PC-9 (cell line): ENCODE measurements at regions not wholly inside any gene's neighbourhood (a gene's known extent, or its start where the extent isn't known, plus 50 kb on each side); places are given as distances from the start of the nearest gene placed in this dataset.

ENCODE experiments used
- CTCF ChIP-seq: fragments of 200-600 bp; sonication (generic); conservative IDR thresholded peaks from 2 replicates; pipeline ENCODE4 v1.6.1; 2017; ENCODE audit warnings: mixed run types, antibody characterized with exemption, mild to moderate bottlenecking, moderate library complexity
- EZH2 ChIP-seq: fragments of 200-600 bp; sonication (generic); IDR thresholded peaks from 2 replicates; pipeline ENCODE4 v1.8.0; 2017; ENCODE audit warnings: antibody characterized with exemption, low read depth

- no peak for TF ChIP-seq CTCF
- no peak for TF ChIP-seq EZH2
Observed at GRCh38 chr10:45239642-45240041, 75.8 kb downstream of the OR13A1 start.
